ENCODE measurements at regions not wholly inside any gene's neighbourhood (a gene's known extent, or its start where the extent isn't known, plus 50 kb on each side); places are given as distances from the start of the nearest gene placed in this dataset.
A peak's percentile ranks its signal among the peaks of the same experiment; 100 is the strongest.

DNA sequence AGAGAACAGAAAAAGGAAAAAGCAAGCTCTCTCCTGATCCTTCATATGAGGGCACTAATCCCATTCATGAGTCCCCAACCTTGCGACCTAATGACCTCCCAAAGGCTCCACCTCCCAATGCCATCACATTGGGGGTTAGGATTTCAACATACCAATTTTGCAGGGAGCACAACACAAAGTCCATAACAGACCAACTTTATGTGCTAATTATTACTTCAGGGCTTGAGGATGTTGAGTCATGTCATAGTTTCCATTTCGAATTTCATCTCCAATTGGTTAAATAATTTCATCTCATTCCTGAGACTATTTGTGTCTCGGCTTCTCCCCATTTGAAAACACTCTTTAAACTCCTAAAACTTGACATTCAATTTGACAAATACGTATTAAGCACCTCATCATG is 69.9 kb upstream of the KLF7 start:
- TF ChIP-seq, protein P1, sequence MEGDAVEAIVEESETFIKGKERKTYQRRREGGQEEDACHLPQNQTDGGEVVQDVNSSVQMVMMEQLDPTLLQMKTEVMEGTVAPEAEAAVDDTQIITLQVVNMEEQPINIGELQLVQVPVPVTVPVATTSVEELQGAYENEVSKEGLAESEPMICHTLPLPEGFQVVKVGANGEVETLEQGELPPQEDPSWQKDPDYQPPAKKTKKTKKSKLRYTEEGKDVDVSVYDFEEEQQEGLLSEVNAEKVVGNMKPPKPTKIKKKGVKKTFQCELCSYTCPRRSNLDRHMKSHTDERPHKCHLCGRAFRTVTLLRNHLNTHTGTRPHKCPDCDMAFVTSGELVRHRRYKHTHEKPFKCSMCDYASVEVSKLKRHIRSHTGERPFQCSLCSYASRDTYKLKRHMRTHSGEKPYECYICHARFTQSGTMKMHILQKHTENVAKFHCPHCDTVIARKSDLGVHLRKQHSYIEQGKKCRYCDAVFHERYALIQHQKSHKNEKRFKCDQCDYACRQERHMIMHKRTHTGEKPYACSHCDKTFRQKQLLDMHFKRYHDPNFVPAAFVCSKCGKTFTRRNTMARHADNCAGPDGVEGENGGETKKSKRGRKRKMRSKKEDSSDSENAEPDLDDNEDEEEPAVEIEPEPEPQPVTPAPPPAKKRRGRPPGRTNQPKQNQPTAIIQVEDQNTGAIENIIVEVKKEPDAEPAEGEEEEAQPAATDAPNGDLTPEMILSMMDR (conservative IDR thresholded peaks at IDR 0.05; ENCODE audit: low read depth, low read length) = no peak
- H3K4me3 ChIP-seq (ENCODE audit: low read depth, low read length) = no peak overlapping the region
- DNase-seq (ENCODE audit: low read depth) = no peak

DNA sequence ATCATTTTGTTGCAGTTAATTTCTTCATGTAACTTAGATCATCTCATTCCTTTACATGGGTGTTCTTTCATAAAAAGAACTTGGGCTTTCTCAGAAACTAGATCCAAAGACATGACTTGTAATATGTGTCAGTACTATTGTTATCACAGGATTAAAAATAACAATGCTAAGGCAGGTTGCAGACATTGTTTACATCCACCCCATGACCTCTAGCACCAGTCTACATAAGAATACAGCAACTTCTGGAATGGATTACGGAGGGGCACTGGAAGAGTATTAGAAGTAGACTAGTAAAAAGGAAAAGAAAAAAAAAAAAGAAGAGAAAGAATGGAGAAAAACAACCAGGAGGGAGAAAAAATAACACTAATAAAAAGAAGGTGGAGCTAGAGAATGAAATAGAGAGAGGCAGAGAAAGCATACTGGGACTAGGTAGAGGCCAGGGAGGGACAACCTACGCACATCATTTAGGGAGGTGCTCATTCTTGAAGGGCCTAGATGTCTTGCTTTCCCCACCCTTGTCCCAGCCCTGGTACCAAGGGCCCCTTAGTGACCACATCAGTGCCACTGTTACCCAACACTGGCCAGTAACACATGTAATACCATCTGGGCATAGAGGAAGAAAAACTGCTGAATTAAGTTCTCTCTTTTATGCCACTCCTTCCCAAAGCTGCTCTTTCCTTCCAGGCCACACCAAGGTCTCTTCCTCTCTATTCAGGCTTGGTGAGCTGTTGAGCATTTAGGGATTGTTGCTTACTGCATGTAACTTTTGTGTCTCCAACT is 70.6 kb upstream of the KLF7 start:
- no peak for DNase-seq (ENCODE audit: low read depth)
- H3K4me3 ChIP-seq (ENCODE audit: low read depth, low read length) = no peak overlapping the region
- TF ChIP-seq, protein P1 (conservative IDR thresholded peaks at IDR 0.05; ENCODE audit: low read depth, low read length) = no peak

DNA sequence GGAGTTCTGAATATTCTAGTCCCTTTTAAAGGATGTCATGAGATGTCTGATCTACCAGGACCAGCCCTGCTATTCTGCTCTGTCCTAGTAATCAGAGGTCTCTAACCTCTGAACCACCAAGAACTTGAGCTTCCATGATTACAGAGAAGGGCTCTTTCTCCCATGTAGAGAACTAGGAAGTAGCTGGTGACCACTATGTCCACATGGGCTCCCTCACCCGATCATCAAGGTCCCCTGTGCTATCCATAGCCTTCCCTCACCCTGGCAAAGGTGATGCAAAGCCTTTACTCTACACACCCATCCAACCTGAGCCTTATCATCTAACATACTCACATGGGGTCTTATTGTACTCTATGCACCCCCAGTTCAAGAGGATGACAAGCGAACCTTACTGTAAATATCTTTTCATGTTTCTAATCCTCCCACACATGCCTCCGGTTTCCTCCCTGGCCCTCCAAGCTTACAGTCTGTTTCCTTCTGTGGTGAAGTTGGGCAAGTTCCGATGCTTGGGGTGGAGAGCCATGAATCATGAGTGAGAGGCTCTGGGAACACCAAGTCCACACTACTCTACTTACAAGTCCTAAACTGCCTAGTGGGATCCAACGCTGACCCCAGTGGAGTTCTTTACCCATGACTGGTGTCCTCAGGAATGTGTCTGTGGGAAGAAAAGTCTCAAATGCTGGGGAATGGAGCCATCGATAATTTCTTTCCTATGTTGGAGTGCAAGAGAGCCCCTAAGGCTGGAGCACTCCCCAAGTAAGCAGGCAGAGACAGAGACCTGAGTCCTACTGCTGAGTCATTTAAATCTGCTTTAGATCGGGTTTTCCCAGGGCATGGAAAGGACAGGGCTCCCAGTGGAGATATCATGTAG is 73.3 kb upstream of the KLF7 start:
- TF ChIP-seq, protein P1 (conservative IDR thresholded peaks at IDR 0.05; ENCODE audit: low read depth, low read length) = no peak
- peak; percentile 99 for DNase-seq (ENCODE audit: low read depth)
- H3K4me3 ChIP-seq (ENCODE audit: low read depth, low read length) = no peak overlapping the region

DNA sequence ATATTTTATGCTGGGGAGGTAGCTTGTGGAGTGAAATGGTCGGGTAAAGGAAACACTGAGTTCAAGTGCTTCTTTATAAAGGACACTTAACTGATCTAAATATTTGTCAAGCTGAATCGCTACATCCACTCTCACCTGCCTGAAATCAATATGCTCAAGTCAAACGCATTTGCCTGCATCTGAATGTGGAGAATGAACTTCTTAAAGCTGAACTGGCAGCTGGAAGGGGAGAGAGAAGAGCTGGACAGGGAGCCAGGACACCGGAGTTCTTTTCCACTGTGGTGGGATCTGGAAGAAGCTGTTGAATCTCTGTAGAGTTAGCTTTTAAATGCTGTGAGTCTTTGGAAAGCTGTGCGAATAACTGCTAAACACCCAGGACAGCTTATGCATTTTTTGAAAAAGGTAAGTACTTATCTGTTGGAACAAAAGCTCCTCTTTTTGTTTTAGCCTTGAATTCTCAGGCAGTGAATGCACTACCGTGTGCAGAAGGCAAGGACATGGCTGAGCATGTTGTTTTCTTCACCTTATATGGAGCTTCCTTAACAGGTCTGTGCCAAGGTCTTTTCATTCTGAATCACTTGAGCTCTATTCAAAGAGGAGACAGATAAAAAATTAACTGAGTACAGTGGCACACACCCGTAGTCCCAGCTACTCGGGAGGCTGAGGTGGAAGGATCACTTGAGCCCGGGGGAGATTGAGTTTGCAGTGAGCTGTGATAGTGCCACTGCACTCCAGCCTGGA is 74.2 kb upstream of the KLF7 start:
- TF ChIP-seq, protein P1 (conservative IDR thresholded peaks at IDR 0.05; ENCODE audit: low read depth, low read length) = no peak
- peak; percentile 84 for DNase-seq (ENCODE audit: low read depth)
- peak overlapping the region; percentile 7 for H3K4me3 ChIP-seq (ENCODE audit: low read depth, low read length)

DNA sequence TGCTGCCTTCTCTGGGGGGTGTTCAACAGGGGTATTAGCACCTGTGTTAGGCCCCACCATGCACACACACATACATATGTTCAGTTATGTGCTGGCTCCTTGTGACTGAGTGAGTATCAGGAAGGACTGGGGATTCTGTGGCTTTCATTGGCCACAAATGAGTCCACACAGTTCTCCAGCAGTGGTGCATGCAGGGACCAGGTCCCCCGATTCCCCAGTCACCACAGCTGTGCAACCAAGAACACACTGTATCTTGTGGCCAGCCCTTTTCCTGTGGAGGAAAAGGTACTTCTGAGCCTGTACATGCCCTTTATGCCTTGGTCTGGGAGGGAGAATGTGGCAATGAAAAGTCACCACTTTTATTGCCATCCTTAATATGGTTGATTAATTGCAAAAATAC is 74.9 kb upstream of the KLF7 start:
- TF ChIP-seq, protein P1 (conservative IDR thresholded peaks at IDR 0.05; ENCODE audit: low read depth, low read length) = no peak
- H3K4me3 ChIP-seq (ENCODE audit: low read depth, low read length) = no peak overlapping the region
- no peak for DNase-seq (ENCODE audit: low read depth)

DNA sequence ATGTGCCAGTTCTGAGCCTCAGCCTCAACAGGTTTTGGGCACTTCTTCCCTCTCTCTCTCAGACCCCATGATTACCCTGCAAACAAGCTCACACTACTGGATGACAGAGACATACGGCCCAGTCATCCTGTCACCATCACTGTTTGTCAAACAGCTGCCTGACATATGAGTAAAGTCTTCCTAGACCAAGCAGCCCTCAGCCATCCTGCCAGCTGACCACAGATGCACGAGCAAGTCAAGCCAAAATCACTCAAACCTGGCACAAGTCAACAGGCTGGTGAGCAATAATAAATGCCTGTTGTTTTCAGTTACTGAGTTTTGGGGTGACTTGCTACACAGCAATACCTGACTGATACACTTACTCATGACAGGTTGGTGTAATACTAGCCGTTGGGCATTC is 75.5 kb upstream of the KLF7 start:
- TF ChIP-seq, protein P1 (conservative IDR thresholded peaks at IDR 0.05; ENCODE audit: low read depth, low read length) = no peak
- DNase-seq (ENCODE audit: low read depth) = no peak
- no peak overlapping the region for H3K4me3 ChIP-seq (ENCODE audit: low read depth, low read length)
